Nephron progenitor cell (in vitro differentiated cells): ENCODE measurements at regions not wholly inside any gene's neighbourhood (a gene's known extent, or its start where the extent isn't known, plus 50 kb on each side); places are given as distances from the start of the nearest gene placed in this dataset.

Source experiments
- DNase-seq: peaks from one replicate; pipeline ENCODE4 v3.0.0; 2021
- H3K27ac Mint-ChIP-seq: 2 replicates; pipeline ENCODE4 v1.8.0; 2021; ENCODE audit warnings: mild to moderate bottlenecking, moderate library complexity, mixed read lengths
- H3K27me3 Mint-ChIP-seq: 2 replicates; pipeline ENCODE4 v1.8.0; 2021; ENCODE audit warnings: mild to moderate bottlenecking, low read depth, mixed read lengths; ENCODE audit not compliant: poor library complexity
- H3K36me3 Mint-ChIP-seq: 2 replicates; pipeline ENCODE4 v1.8.0; 2021; ENCODE audit warnings: low read depth, mixed read lengths
- H3K4me1 Mint-ChIP-seq: 2 replicates; pipeline ENCODE4 v1.8.0; 2021; ENCODE audit warnings: mixed read lengths
- H3K4me3 Mint-ChIP-seq: 2 replicates; pipeline ENCODE4 v1.8.0; 2021; ENCODE audit warnings: mild to moderate bottlenecking, moderate library complexity, mixed read lengths
- H3K9me3 Mint-ChIP-seq: 2 replicates; pipeline ENCODE4 v1.8.0; 2021; ENCODE audit warnings: mild to moderate bottlenecking, moderate library complexity, mixed read lengths
- TF ChIP-seq, protein P1 (sequence below): fragments of 200-600 bp; sonication (generic); IDR thresholded peaks from 2 replicates; pipeline ENCODE4 v1.5.0; 2021; ENCODE audit warnings: antibody characterized with exemption

DNA sequence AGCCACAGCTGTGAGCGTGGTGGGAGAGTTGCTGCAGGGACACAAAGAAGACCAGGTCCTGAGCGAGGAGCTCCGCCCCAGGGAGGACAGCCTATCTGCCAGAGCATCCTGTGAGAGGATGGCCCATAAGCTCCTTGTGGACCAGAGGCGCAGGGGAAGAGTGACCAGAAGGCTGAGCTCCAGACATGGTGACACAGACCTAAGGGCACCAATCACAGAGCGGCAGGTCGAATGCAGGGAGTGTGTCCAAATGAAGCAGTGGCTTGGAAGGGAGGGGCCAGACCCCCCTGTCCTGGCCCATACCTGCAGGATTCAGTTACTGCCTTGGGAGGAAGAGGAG, 135.8 kb upstream of the TMEM72 start:
- Mint-ChIP-seq H3K4me1 (peaks cover 8% of the 10 kb centered on the region), H3K27ac (no peak overlapping the region), H3K4me3 (no peak overlapping the region), H3K9me3 (no peaks in the 10 kb centered on the region), H3K36me3 (no peaks in the 10 kb centered on the region), H3K27me3 (peaks cover 10% of the 10 kb centered on the region)
- no peak for DNase-seq
- TF ChIP-seq, protein P1, sequence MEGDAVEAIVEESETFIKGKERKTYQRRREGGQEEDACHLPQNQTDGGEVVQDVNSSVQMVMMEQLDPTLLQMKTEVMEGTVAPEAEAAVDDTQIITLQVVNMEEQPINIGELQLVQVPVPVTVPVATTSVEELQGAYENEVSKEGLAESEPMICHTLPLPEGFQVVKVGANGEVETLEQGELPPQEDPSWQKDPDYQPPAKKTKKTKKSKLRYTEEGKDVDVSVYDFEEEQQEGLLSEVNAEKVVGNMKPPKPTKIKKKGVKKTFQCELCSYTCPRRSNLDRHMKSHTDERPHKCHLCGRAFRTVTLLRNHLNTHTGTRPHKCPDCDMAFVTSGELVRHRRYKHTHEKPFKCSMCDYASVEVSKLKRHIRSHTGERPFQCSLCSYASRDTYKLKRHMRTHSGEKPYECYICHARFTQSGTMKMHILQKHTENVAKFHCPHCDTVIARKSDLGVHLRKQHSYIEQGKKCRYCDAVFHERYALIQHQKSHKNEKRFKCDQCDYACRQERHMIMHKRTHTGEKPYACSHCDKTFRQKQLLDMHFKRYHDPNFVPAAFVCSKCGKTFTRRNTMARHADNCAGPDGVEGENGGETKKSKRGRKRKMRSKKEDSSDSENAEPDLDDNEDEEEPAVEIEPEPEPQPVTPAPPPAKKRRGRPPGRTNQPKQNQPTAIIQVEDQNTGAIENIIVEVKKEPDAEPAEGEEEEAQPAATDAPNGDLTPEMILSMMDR, result no peak

DNA sequence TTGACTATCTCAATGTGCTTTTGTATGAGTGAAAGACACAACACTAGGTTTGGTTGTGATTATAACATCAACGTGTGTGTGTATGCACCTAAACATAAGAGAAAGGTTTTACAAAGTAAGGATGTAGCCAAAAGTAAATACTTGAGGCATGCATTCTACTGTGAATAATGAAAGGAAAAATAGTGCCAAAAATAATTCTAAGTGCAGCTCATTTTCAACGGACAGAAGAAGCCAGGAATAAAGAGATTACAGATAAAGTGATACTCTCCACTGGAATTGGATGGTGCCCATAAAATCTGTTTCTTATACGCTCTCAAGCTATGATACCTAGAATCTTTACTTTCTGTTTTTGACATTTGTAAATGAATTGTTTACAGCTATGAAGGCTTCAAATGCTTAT, 135.0 kb upstream of the TMEM72 start:
- Mint-ChIP-seq H3K9me3 (no peaks in the 10 kb centered on the region), H3K4me3 (no peak overlapping the region), H3K27me3 (peaks cover 15% of the 10 kb centered on the region), H3K36me3 (no peaks in the 10 kb centered on the region), H3K4me1 (peaks cover 4% of the 10 kb centered on the region), H3K27ac (no peak overlapping the region)
- TF ChIP-seq, protein P1, result no peak
- DNase-seq, result no peak

DNA sequence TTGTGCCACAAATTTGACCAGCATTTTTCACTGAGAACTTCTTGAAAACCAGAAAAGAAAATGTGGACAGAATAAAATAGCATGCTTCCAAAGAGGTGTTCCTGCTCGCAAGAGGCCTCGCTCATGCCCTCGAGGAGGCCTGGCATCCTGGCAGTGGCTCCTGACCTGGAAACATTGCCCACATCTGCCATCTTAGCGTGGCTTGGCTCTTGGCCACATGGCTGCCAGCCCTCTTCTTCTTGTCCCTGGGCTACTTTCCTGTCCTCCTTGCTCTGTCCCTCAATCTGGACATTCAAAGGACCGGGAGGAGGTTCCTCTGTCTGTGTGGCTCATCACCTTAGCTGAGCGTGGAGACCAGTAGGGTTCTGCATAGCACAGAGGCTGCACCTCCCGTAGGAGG, 131.6 kb upstream of the TMEM72 start:
- Mint-ChIP-seq H3K4me3 (no peak overlapping the region), H3K27me3 (peaks cover 10% of the 10 kb centered on the region), H3K27ac (no peak overlapping the region), H3K36me3 (no peaks in the 10 kb centered on the region), H3K9me3 (no peaks in the 10 kb centered on the region), H3K4me1 (no peaks in the 10 kb centered on the region)
- TF ChIP-seq, protein P1, result no peak
- no peak for DNase-seq

DNA sequence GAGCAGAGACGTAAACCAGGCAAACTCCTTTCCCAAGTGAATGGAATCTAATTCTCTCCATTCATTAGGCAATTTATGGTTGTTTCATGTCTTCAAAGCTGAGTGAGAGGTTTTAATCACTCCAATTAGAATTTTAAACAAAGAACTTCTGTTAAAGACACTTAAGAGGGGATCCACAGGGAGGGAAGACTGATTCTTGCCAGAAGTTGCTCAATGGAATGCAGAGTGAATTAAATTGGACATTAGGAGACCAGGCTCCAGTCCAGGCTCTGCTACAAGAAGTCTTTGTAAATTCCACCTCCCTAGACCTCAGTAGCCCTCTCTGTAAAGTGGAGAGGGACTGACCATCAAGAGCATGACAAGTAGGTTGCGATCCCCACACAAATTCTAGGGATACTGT, 130.7 kb upstream of the TMEM72 start:
- DNase-seq, result no peak
- Mint-ChIP-seq H3K4me3 (no peak overlapping the region), H3K36me3 (no peaks in the 10 kb centered on the region), H3K27me3 (peaks cover 10% of the 10 kb centered on the region), H3K4me1 (no peaks in the 10 kb centered on the region), H3K27ac (no peak overlapping the region), H3K9me3 (no peaks in the 10 kb centered on the region)
- TF ChIP-seq, protein P1, result no peak

DNA sequence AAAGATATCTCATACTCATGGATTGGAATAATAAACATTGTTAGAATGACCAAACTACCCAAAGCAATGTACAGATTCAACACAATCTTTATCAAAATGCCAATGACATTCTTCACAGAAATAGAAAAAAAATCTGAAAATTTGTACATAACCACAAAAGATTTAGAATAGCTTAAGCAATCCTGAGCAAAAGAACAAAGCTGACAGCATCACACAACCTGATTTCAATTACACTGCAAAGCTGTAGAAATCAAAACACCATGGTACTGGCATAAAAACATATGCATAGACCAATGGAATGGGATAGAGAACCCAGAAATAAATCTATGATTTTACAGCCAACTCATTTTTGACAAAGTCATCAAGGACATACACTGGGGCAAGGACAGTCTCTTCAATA, 130.0 kb upstream of the TMEM72 start:
- Mint-ChIP-seq H3K27ac (no peak overlapping the region), H3K4me1 (peaks cover 4% of the 10 kb centered on the region), H3K27me3 (peaks cover 10% of the 10 kb centered on the region), H3K36me3 (no peaks in the 10 kb centered on the region), H3K4me3 (no peak overlapping the region), H3K9me3 (no peaks in the 10 kb centered on the region)
- no peak for DNase-seq
- TF ChIP-seq, protein P1, result no peak

DNA sequence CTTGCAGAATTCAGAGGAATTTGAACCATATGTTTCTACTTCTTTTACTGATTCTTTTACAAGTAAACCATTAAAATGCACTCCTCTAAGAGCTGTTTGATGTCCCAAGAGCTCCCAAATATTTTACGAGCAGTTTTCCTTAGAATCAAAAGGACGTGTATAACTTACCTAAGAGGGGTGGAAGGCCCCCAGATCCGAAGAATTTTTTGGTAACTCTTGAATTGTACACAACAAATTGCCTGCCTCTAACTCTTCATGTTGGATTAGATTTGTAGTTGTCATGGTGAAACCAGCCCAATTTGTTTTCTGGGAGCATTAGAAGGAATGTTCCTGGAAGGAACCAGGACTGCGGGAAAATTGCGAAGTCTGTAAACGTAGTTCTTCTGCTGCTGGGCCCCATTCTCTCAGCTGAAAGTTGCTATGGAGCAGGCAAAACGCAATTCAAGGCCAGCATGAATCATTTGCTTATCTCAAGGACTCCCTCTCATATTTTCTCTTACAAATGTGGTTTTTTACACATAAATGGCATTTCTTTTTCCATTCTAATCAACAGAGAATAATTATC, 124.8 kb upstream of the TMEM72 start:
- DNase-seq, result no peak
- Mint-ChIP-seq H3K27me3 (peaks cover 7% of the 10 kb centered on the region), H3K4me1 (peaks cover 21% of the 10 kb centered on the region), H3K9me3 (peaks cover 3% of the 10 kb centered on the region), H3K27ac (no peak overlapping the region), H3K36me3 (no peaks in the 10 kb centered on the region), H3K4me3 (no peak overlapping the region)
- TF ChIP-seq, protein P1, result no peak
